ENCODE measurements at regions not wholly inside any gene's neighbourhood (a gene's known extent, or its start where the extent isn't known, plus 50 kb on each side); places are given as distances from the start of the nearest gene placed in this dataset.

- H3K4me3 ChIP-seq (ENCODE audit: low read depth, low read length) = no peak overlapping the region
- DNase-seq (ENCODE audit: low read depth) = no peak
- no peak for TF ChIP-seq MYC (IDR thresholded peaks at IDR 0.05; ENCODE audit: low read depth, low read length)
Observed at GRCh38 chr20:18988701-18989100, 175.1 kb downstream of the SCP2D1 start.

- TF ChIP-seq POLR2A (IDR thresholded peaks at IDR 0.05; ENCODE audit: extremely low read depth, insufficient read length) = no peak
- no peak for TF ChIP-seq MAX (IDR thresholded peaks at IDR 0.05; ENCODE audit: low read depth, low read length)
- no peak for TF ChIP-seq MYC (IDR thresholded peaks at IDR 0.05; ENCODE audit: low read depth, low read length)
- TF ChIP-seq, protein P1, sequence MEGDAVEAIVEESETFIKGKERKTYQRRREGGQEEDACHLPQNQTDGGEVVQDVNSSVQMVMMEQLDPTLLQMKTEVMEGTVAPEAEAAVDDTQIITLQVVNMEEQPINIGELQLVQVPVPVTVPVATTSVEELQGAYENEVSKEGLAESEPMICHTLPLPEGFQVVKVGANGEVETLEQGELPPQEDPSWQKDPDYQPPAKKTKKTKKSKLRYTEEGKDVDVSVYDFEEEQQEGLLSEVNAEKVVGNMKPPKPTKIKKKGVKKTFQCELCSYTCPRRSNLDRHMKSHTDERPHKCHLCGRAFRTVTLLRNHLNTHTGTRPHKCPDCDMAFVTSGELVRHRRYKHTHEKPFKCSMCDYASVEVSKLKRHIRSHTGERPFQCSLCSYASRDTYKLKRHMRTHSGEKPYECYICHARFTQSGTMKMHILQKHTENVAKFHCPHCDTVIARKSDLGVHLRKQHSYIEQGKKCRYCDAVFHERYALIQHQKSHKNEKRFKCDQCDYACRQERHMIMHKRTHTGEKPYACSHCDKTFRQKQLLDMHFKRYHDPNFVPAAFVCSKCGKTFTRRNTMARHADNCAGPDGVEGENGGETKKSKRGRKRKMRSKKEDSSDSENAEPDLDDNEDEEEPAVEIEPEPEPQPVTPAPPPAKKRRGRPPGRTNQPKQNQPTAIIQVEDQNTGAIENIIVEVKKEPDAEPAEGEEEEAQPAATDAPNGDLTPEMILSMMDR (IDR thresholded peaks at IDR 0.05; ENCODE audit: low read depth, low read length) = no peak
- no peak for DNase-seq (ENCODE audit: low read depth)
- H3K4me3 ChIP-seq (ENCODE audit: low read depth, low read length) = no peak overlapping the region
Observed at GRCh38 chr20:18989736-18990474, 176.3 kb downstream of the SCP2D1 start.

DNA sequence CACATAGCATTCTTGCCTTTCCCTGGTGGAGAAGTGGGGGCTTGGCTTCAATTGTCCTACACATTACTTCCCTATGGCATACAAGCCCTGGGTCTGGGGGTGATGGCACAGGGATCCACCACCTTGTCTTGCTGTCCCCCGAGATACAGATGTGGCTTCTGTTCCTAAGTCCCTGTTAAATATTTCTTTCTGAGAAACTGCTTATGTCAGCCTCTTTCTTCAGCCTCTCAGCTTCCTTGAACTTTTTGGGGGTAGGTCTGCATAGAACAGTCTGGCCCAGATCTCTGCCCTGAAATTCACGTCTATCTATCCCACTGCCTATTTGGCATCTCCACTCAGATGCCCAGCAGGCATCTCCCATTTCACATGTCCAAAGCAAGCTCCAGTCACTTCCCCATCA is 177.4 kb downstream of the SCP2D1 start:
- no peak overlapping the region for H3K4me3 ChIP-seq (ENCODE audit: low read depth, low read length)
- no peak for DNase-seq (ENCODE audit: low read depth)
- TF ChIP-seq, protein P1 (IDR thresholded peaks at IDR 0.05; ENCODE audit: low read depth, low read length) = no peak
- TF ChIP-seq MYC (IDR thresholded peaks at IDR 0.05; ENCODE audit: low read depth, low read length) (no peak), MAX (IDR thresholded peaks at IDR 0.05; ENCODE audit: low read depth, low read length) (no peak), POLR2A (IDR thresholded peaks at IDR 0.05; ENCODE audit: extremely low read depth, insufficient read length) (no peak)

GRCh38 chr20:18992418-18992817 is 178.8 kb downstream of the SCP2D1 start:
- DNase-seq (ENCODE audit: low read depth) = peak; percentile 14
- no peak overlapping the region for H3K4me3 ChIP-seq (ENCODE audit: low read depth, low read length)
- TF ChIP-seq MYC (IDR thresholded peaks at IDR 0.05; ENCODE audit: low read depth, low read length) (no peak), MAX (IDR thresholded peaks at IDR 0.05; ENCODE audit: low read depth, low read length) (no peak), POLR2A (IDR thresholded peaks at IDR 0.05; ENCODE audit: extremely low read depth, insufficient read length) (no peak)
- TF ChIP-seq, protein P1 (IDR thresholded peaks at IDR 0.05; ENCODE audit: low read depth, low read length) = no peak

DNA sequence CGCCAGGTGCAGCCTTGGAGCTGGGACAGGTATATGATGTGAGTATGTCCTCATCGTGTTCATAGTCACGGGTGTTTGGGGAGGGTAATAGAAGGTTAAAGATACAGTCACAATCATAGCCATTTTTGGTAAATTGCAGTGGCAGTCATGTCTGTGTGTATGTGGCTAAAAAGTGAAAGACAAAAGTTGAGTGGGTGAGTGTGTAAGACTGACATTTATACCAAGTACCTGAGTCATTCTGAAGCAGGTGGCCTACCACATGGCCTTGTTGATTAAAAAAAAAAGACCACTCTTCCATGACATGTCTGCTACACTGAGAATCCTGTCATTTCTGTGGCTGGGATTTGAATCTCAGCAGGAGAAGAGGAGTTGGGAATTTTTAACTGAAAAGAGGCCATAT is 181.9 kb downstream of the SCP2D1 start:
- TF ChIP-seq, protein P1 (IDR thresholded peaks at IDR 0.05; ENCODE audit: low read depth, low read length) = no peak
- TF ChIP-seq MAX (IDR thresholded peaks at IDR 0.05; ENCODE audit: low read depth, low read length) (no peak), POLR2A (IDR thresholded peaks at IDR 0.05; ENCODE audit: extremely low read depth, insufficient read length) (no peak), MYC (IDR thresholded peaks at IDR 0.05; ENCODE audit: low read depth, low read length) (no peak)
- H3K4me3 ChIP-seq (ENCODE audit: low read depth, low read length) = no peak overlapping the region
- DNase-seq (ENCODE audit: low read depth) = no peak

DNA sequence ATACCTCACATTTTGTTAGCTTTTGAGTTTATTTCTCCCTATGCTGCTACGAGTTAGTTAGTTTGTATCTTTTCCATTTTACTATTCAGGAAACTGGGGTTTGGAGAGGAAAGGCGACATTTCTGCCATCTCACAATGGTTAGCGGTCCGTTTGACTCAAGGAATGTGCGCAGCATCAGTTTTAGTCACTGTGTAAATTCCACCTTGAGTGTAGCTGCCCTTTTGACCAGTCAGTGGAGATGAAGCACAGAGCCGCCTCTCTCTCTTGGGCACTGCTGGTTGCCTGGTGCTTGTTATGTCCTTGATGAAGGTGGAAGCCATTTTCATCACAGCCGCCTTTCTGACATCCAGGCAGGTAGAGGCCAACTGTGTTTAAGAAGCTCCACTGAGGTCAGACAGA is 185.5 kb downstream of the SCP2D1 start:
- no peak for DNase-seq (ENCODE audit: low read depth)
- H3K4me3 ChIP-seq (ENCODE audit: low read depth, low read length) = no peak overlapping the region
- TF ChIP-seq, protein P1 (IDR thresholded peaks at IDR 0.05; ENCODE audit: low read depth, low read length) = no peak
- TF ChIP-seq MYC (IDR thresholded peaks at IDR 0.05; ENCODE audit: low read depth, low read length) (no peak), POLR2A (IDR thresholded peaks at IDR 0.05; ENCODE audit: extremely low read depth, insufficient read length) (no peak), MAX (IDR thresholded peaks at IDR 0.05; ENCODE audit: low read depth, low read length) (no peak)

All from NB4 (cell line).